CD14-positive monocyte (primary cell): ENCODE measurements at regions not wholly inside any gene's neighbourhood (a gene's known extent, or its start where the extent isn't known, plus 50 kb on each side); places are given as distances from the start of the nearest gene placed in this dataset.

Experiments
- DNase-seq, 3 donors: peaks; one replicate each; pipeline ENCODE4 v3.0.0-alpha.2; 2011 to 2022
- H2AFZ ChIP-seq: 2 replicates; pipeline ENCODE4 v1.6.0; 2012; ENCODE audit warnings: mild to moderate bottlenecking, low read depth, low read length, inconsistent platforms; ENCODE audit not compliant: insufficient read depth, poor library complexity, severe bottlenecking
- H3K27ac ChIP-seq, 2 donors: 1 replicate in 1 of 2; 2 replicates in 1 of 2; pipeline ENCODE4 v1.5.1; 2012 to 2013; ENCODE audit warnings: low read length in 2 of 2, control low read depth in 1 of 2, inconsistent platforms in 1 of 2, low read depth in 1 of 2, mild to moderate bottlenecking in 1 of 2
- H3K27me3 ChIP-seq, 2 donors: one replicate each; pipeline versions ENCODE4 v1.6.0 to v1.6.1; 2011 to 2013; ENCODE audit warnings: low read length in 2 of 2; ENCODE audit not compliant: control insufficient read depth in 2 of 2, insufficient read depth in 2 of 2
- H3K36me3 ChIP-seq, 2 donors: replicated peaks in 1 of 2; 1 replicate in 1 of 2; 2 replicates in 1 of 2; pipeline versions ENCODE4 v1.5.1 to v1.6.1; 2012 to 2013; ENCODE audit warnings: low read length in 2 of 2, control low read depth in 1 of 2, inconsistent platforms in 1 of 2, mild to moderate bottlenecking in 1 of 2; ENCODE audit not compliant: insufficient read depth in 2 of 2, control insufficient read depth in 1 of 2
- H3K4me1 ChIP-seq, 2 donors: 1 replicate in 1 of 2; 2 replicates in 1 of 2; pipeline versions ENCODE4 v1.5.1 to v1.6.1; 2012 to 2013; ENCODE audit warnings: low read length in 2 of 2, control low read depth in 1 of 2, inconsistent platforms in 1 of 2, mild to moderate bottlenecking in 1 of 2, moderate library complexity in 1 of 2; ENCODE audit not compliant: insufficient read depth in 2 of 2, control insufficient read depth in 1 of 2
- H3K4me2 ChIP-seq: replicated peaks from 2 replicates; pipeline ENCODE3; 2012; ENCODE audit warnings: low read length, moderate library complexity, mild to moderate bottlenecking; ENCODE audit not compliant: poor library complexity, severe bottlenecking; ENCODE audit errors: extremely low read depth
- H3K4me3 ChIP-seq, 3 experiments: fragments of 200-600 bp in 1 of 3; sonication (generic) in 1 of 3; replicated peaks in 1 of 3; 1 replicate in 2 of 3; 2 replicates in 1 of 3; pipeline ENCODE4 v1.5.1; 2011 to 2013; ENCODE audit warnings: low read length in 3 of 3, mild to moderate bottlenecking in 3 of 3, control low read depth in 2 of 3, low read depth in 2 of 3, inconsistent platforms in 1 of 3, moderate library complexity in 1 of 3
- H3K79me2 ChIP-seq: 2 replicates; pipeline ENCODE4 v1.6.0; 2012; ENCODE audit warnings: mild to moderate bottlenecking, control low read depth, inconsistent platforms, low read length, moderate library complexity; ENCODE audit not compliant: insufficient read depth
- H3K9ac ChIP-seq: 2 replicates; pipeline ENCODE4 v1.6.0; 2017; ENCODE audit warnings: low read length, mild to moderate bottlenecking; ENCODE audit not compliant: insufficient read depth, poor library complexity, severe bottlenecking
- H3K9me3 ChIP-seq, 2 donors: replicated peaks in 1 of 2; 1 replicate in 1 of 2; 2 replicates in 1 of 2; pipeline versions ENCODE4 v1.5.1 to v1.6.1; 2012 to 2013; ENCODE audit warnings: low read length in 2 of 2, control low read depth in 1 of 2; ENCODE audit not compliant: control insufficient read depth in 1 of 2, insufficient read depth in 1 of 2
- H4K20me1 ChIP-seq: 2 replicates; pipeline ENCODE4 v1.6.0; 2012; ENCODE audit warnings: mild to moderate bottlenecking, low read length, control low read depth, moderate library complexity; ENCODE audit not compliant: insufficient read depth
- H3K27ac Mint-ChIP-seq, 7 donors: one replicate each; pipeline ENCODE4 v1.8.0; 2020; ENCODE audit warnings: mild to moderate bottlenecking in 7 of 7, mixed read lengths in 7 of 7, moderate library complexity in 6 of 7, inconsistent platforms in 2 of 7
- H3K27me3 Mint-ChIP-seq, 3 donors: one replicate each; pipeline ENCODE4 v1.8.0; 2021 to 2022; ENCODE audit warnings: low read depth in 3 of 3, mild to moderate bottlenecking in 3 of 3, mixed read lengths in 3 of 3, moderate library complexity in 3 of 3, inconsistent platforms in 1 of 3
- H3K36me3 Mint-ChIP-seq, 2 donors: one replicate each; pipeline ENCODE4 v1.8.0; 2020; ENCODE audit warnings: mixed read lengths in 2 of 2, inconsistent platforms in 1 of 2, mild to moderate bottlenecking in 1 of 2
- H3K4me1 Mint-ChIP-seq: one replicate; pipeline ENCODE4 v1.8.0; 2020; ENCODE audit warnings: mild to moderate bottlenecking, mixed read lengths
- H3K4me3 Mint-ChIP-seq, 2 donors: one replicate each; pipeline ENCODE4 v1.8.0; 2020; ENCODE audit warnings: mild to moderate bottlenecking in 2 of 2, mixed read lengths in 2 of 2, moderate library complexity in 1 of 2
- H3K9me3 Mint-ChIP-seq, 7 donors: one replicate each; pipeline ENCODE4 v1.8.0; 2020 to 2022; ENCODE audit warnings: mixed read lengths in 7 of 7, mild to moderate bottlenecking in 6 of 7, moderate library complexity in 6 of 7, inconsistent platforms in 2 of 7
- WGBS: methylation state at CpG from one replicate; pipeline ENCODE4 v1.1.5; 2013; ENCODE audit warnings: missing lambda C conversion rate; ENCODE audit not compliant: insufficient coverage; 5-methylcytosine and 5-hydroxymethylcytosine counted together
- intact Hi-C, 2 donors: fragments of 100-400 bp; cut with micrococcal nuclease; formaldehyde crosslinking; loops; one replicate each; pipeline versions ENCODE4 v1.15.0 to v1.15.1; 2023
- TF ChIP-seq, protein P1 (sequence below): fragments of 200-600 bp; IDR thresholded peaks from one replicate; pipeline ENCODE4 v1.8.0; 2022; ENCODE audit warnings: antibody characterized with exemption, mild to moderate bottlenecking

DNA sequence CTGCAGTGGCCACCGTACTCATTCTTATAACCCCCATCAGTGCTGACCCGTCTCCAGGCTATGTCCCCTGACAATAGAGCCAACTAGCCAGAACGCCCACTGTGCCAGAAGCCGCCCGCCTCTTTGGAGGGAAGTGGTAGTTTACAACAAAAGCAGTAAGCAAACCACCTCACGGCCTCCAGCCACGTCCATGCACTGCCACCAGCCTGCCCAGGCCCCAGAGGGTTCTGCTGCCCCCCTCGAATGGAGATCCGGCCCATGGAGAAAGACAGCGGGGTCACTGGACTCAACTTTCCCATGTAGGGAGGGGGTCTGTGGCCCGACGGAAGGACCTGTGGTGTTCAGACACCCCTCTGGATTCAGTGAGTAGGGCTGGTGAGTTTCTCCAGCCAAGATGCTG is 340.3 kb downstream of the CTTN start:
- Histone ChIP-seq H3K9me3 (no peaks in the 10 kb centered on the region), H3K4me1 (no peaks in the 10 kb centered on the region), H2AFZ (no peak overlapping the region), H3K27ac (no peak overlapping the region), H3K36me3 (no peaks in the 10 kb centered on the region), H3K4me3 (no peak overlapping the region), H3K9ac (no peak overlapping the region), H4K20me1 (no peaks in the 10 kb centered on the region), H3K79me2 (no peaks in the 10 kb centered on the region), H3K27me3 (no peaks in the 10 kb centered on the region), H3K4me2 (no peak overlapping the region)
- no peaks in the 10 kb centered on the region for H3K36me3 Mint-ChIP-seq
- H3K9me3 Mint-ChIP-seq: peaks cover 0 to 2% (median 0%) of the 10 kb centered on the region in 7 donors
- no peak for DNase-seq
- TF ChIP-seq, protein P1, sequence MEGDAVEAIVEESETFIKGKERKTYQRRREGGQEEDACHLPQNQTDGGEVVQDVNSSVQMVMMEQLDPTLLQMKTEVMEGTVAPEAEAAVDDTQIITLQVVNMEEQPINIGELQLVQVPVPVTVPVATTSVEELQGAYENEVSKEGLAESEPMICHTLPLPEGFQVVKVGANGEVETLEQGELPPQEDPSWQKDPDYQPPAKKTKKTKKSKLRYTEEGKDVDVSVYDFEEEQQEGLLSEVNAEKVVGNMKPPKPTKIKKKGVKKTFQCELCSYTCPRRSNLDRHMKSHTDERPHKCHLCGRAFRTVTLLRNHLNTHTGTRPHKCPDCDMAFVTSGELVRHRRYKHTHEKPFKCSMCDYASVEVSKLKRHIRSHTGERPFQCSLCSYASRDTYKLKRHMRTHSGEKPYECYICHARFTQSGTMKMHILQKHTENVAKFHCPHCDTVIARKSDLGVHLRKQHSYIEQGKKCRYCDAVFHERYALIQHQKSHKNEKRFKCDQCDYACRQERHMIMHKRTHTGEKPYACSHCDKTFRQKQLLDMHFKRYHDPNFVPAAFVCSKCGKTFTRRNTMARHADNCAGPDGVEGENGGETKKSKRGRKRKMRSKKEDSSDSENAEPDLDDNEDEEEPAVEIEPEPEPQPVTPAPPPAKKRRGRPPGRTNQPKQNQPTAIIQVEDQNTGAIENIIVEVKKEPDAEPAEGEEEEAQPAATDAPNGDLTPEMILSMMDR: no peak
- H3K4me1 Mint-ChIP-seq: no peaks in the 10 kb centered on the region
- no peak overlapping the region for H3K27ac Mint-ChIP-seq
- no peak overlapping the region for H3K4me3 Mint-ChIP-seq
- peaks cover 5 to 9% (median 5%) of the 10 kb centered on the region in 3 donors for H3K27me3 Mint-ChIP-seq
- intact Hi-C loops: no loop called here
- 83% methylated on average over 4 of the region's 12 CpGs for WGBS

DNA sequence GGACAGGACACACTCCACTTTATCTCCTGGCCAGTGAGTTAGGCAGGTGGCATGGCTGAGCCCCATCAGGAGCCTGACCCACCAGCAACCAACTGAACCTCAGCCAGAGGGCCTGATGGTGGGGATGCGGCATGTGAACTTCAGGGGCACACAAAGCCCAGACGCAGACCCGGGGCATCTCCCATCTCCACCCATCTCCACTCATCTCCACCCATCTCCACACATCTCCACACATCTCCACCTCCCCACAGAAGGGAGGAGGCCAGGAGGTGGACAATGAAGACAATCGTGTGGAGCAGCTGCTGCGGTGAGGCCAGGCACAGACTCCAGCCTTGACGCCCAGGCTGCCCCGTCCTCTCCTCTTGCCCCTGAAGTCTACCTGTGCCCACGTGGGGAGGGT is 340.8 kb downstream of the CTTN start:
- no peaks in the 10 kb centered on the region for H3K79me2 ChIP-seq
- no peaks in the 10 kb centered on the region for H4K20me1 ChIP-seq
- H3K4me1 Mint-ChIP-seq: no peaks in the 10 kb centered on the region
- no peaks in the 10 kb centered on the region for H3K36me3 ChIP-seq
- H3K4me3 ChIP-seq: no peak overlapping the region
- no peak overlapping the region for H3K27ac ChIP-seq
- no peaks in the 10 kb centered on the region for H3K27me3 ChIP-seq
- 86% methylated on average over 5 of the region's 8 CpGs for WGBS
- no peak overlapping the region for H3K27ac Mint-ChIP-seq
- peaks cover 0 to 2% (median 0%) of the 10 kb centered on the region in 7 donors for H3K9me3 Mint-ChIP-seq
- TF ChIP-seq, protein P1: no peak
- H3K27me3 Mint-ChIP-seq: peaks cover 5 to 9% (median 5%) of the 10 kb centered on the region in 3 donors
- no peak for DNase-seq
- no peak overlapping the region for H3K4me3 Mint-ChIP-seq
- no peaks in the 10 kb centered on the region for H3K4me1 ChIP-seq
- H2AFZ ChIP-seq: no peak overlapping the region
- no peaks in the 10 kb centered on the region for H3K9me3 ChIP-seq
- intact Hi-C loops: no loop called here
- H3K36me3 Mint-ChIP-seq: no peaks in the 10 kb centered on the region
- no peak overlapping the region for H3K4me2 ChIP-seq
- H3K9ac ChIP-seq: no peak overlapping the region
